Stimulated activated CD4-positive, alpha-beta T cell treated with anti-CD3 and anti-CD28 coated beads, Interleukin-15, amount 100 ng/mL, for 24 hours (primary cell): ENCODE measurements at regions not wholly inside any gene's neighbourhood (a gene's known extent, or its start where the extent isn't known, plus 50 kb on each side); places are given as distances from the start of the nearest gene placed in this dataset.

Experiments
- DNase-seq: peaks from one replicate; pipeline ENCODE4 v3.0.0-alpha.2; 2020

DNA sequence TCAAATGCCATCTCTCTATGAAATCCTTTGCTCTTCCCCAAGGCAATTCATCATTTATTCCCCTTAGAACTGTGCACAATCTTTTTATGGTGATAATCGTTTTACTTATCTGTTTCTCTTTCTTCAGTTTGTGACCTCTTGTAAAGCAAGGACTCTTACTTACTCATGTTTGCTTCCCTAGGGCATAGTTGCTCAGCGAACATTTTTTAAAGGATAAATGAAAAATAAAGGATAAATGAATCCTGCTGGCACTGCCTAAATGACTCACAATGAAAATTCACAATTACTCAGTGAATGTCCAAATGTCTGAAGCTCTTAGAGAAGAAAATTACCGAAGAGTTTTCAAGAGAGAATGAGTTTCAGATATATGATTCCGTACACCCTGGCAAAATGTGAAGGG is 671.7 kb downstream of the CDH11 start:
- DNase-seq, result no peak

DNA sequence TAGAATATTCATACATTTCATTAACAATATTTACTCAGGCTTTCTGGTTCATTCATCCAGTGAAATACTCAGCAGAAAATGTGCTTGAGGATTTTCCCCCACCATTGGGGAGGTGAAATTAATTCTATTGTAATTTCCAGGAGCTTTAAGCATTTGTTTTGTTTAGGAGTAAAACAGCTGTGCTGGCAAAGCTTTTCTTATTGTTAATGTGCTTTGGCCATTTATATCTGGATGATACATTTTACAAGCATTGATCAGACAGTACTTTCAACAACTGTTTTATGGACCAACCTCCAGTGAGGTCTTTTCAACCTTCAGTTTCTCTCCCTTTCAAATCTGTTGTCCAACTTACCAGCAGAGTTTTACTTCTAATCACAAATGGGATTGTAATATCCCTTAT is 672.4 kb downstream of the CDH11 start:
- DNase-seq, result no peak

DNA sequence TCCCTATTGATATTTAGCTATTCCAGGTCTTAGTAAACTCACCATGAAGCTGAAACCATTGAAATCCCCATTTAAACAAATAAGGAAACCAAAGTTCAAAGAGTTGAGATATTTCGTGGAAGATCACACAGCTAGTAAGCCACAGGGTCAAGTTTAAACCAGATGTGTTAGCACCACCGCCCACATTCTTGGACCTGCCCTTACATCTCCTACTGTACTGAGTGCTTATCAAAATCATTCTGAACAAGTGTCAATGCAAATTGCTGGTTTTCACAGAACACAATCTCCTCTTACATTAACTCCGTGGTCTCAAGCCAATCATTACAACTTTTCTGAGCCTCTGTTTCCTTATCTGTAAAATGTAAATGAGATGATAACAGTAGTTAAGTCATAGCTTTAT is 676.2 kb downstream of the CDH11 start:
- no peak for DNase-seq

DNA sequence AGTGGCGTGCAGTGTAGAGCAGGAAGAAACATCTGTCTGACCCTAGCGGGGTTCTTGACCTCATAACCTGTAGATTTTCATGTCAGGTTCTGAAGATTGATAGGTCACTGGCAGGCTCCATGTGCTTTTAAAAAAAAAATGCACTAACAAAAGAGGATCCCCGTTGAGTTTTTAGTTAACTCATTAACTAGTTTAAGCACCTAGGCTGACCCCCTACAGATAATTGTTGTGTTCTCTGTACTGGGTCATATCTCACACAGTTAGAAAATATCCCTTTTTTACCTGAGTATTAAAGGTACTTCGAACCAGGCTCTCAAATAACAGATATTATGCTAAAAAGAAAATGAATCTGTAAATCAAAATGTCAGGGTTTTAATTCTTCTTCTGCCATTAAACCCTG is 676.6 kb downstream of the CDH11 start:
- no peak for DNase-seq

DNA sequence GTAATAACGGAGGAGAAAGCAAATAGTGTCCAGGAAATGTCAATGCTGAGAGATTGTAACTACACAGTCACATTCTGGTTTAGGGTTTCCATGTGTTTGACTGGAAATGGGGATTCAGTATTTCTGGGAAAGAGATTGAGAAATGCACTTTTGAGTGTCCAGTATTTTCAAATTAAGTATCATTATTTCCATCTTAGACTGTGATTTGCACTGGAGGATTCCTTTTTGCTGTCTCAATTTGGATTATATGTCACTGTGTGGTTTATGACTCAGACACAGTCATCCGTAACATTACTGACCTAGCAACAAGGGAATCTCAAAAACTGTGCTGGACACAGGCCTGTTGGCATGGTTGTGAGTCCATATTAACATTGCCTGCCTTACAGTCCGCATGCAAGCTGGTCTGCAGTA is 681.4 kb downstream of the CDH11 start:
- no peak for DNase-seq

DNA sequence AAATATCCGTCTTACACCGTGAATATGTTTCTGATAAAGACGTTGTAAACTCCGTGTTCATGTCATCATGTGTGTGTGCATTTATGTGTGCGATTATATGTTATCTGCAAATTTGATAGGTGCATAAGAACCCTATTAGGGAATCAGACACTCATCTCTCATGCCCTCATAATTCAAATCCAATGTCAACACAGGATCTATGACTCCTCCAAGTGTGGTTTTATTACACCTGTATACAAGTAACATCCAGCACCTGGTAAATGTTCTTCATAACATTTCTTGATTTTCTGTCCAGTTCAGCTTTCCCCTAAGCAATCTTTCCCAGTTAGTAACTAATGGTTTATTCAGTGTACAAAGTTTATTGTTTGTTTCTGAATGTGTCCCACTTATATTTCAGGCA is 681.9 kb downstream of the CDH11 start:
- DNase-seq, result no peak

DNA sequence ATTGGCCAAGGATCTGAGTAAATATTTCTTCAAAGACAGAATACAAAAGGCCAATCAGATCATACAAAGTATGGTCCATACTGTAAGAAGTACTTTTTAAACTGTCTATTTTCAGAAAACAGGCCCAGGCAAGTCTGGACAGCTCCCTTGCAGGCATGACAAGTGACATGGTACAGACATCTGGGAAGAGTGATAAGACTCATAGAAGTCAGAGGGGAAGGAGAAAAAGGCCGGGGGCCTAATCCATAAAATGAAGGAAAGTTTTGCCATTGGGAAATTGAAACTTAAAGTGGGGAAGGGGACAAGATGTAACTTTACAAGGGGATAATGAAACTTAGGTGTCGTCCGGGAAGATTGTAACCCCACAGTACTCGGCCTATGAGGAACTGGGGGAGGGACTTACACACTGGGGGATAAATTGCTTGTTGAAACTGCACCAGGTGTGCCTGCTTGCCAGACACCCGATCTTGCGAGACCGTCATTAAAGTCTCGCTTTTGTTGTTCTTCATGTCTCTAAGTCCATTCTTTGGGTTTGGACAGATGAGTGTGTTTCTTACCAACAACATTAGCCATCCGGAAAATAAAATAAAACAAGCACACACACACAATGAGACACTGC is 684.0 kb downstream of the CDH11 start:
- no peak for DNase-seq

DNA sequence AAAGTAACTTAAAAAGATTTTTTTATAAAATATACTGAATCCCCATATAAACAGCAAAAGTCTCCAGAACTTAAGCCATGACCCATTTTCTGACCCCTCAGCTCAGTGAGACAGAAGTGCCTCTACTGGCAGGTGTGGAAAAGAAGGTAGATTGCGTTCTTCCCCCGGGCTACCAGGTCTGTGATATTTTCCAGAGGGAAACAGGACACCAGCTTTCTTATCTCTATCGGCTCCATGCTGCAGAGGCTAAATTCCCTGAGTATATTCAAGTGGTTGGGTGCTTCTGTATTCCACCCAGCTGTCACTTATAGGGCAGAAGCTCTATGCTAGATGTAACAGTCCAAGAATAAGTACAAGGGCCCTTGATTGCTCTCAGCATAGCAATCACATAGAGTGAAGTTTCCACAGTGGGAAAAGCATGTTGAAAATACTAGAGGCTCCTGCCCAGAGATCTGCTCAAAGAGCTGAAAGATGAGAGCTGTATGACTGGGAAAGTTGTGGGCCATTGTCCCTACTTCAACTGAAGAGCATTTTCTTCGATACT is 687.3 kb downstream of the CDH11 start:
- DNase-seq, result no peak

DNA sequence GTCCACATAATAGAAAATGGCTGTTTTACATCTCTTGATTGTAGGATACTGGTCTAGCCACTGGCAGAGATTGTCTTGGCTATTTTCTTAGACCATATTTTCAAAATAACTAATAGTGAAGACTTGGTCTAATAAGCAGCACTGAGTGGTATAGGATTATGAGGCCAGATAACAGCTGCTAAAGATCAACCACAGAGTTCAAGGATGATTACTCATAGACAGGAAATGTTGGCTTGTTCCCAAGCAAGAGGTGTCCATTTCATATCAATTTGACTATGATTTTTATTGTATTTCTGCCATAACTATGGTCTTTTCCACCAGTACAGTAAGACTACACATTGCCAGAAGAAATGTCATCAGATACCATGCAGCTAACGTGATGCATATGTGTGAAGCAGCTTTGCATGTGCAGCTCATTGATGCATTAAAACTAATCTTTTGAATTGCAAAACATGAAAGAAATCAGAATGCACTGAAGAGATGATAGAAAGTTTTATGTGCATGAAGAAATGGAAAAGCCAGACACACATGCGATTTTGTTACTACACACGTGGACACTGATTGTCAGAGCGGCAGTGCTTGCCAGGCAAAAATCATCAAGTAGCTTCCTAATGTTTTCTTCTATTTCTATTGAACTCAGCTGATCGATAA is 693.3 kb downstream of the CDH11 start:
- no peak for DNase-seq

DNA sequence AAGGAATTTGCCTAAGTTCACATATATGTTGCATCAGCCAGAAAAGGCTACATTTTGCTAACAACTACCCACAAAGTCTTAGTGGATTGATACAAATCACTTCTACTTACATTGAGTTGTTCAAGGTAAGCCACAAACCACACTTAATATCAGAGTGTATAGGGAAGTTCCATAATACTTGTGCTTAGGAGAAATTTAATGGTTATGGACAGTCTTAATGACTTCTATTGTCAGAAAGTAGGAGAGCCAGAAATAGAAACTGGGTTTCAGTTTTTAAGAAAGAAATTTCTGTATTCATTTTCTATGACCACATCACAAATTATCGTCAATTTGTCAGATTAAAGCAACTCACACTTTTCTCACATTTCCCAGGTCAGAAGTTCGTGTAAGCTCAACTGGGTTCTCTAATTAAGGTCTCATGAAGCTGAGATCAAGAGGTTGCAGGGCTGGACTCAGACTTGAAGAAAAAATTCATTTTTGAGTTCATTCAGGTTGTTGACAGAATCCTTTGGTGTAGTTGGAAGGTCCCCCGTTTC is 695.7 kb downstream of the CDH11 start:
- no peak for DNase-seq

DNA sequence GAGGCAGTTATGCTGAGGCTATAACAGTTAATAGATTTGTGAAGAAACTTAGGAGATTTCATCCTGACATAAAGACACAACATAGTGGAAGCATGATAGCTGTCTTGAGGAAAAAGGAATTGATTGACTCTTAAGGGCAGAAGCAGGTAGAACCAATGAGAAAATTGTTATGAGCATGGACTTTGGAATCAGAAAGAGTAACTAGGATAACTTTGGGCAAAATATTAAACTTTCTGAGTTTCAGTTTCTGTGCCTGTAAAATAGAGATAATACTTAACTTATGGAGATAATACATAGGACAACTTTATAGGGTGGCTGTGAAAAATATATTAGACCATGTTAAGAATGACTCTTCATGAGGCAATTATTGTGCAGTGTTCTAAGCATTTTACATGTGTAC is 696.5 kb downstream of the CDH11 start:
- DNase-seq, result no peak

DNA sequence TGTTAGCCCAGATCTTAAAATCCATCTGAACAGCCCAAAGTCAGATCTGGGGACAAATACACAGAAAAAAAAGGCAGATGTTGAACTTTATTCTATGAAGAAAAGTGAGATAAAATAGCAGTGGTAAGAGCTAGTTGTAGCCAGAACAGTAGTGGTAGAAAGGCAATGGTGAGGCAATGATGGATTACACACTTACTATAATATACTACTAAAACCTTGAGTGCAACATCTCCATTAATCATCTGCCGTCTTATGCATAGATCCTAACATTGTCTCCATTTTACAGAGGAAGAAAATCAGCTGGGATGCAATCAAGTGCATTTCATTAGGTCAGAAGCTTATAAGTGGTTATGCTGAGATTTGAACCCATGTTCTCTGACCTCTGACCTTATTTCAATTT is 699.6 kb downstream of the CDH11 start:
- DNase-seq, result no peak

DNA sequence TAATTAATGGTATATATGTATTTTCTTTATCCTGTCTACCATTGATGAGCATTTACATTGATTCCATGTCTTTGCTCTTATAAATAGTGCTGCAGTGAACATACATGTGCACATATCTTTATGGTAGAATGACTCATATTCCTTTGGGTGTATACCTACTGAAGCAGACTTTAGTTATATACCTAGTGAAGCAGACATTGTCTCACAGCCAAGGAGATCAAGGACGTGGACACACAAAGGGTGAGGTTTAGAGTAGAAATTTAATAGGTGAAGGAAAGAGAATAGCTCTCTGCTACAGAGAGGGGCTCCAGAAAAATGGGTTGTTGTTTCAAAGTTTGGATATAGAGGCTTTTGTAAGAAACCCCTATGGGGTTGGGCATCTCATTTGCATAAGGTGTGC is 700.3 kb downstream of the CDH11 start:
- no peak for DNase-seq

DNA sequence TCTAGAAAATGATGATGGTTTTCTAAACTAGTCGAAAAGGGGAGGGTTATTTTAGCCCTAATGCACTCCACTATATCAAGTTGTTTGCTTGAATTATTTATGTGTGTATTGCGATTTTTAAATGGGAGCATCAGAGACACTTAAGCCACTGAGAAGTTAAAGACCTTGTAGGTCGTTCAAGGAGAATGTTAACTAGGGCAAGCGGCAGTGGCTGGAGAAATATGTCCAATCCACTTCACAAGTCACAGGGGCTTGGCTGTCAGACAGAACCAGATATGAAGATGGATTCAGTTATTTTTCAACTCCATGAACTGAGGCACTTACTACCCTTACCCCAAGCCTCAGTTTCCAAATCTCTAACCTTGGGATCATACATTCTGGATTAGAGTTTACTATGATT is 702.0 kb downstream of the CDH11 start:
- no peak for DNase-seq

DNA sequence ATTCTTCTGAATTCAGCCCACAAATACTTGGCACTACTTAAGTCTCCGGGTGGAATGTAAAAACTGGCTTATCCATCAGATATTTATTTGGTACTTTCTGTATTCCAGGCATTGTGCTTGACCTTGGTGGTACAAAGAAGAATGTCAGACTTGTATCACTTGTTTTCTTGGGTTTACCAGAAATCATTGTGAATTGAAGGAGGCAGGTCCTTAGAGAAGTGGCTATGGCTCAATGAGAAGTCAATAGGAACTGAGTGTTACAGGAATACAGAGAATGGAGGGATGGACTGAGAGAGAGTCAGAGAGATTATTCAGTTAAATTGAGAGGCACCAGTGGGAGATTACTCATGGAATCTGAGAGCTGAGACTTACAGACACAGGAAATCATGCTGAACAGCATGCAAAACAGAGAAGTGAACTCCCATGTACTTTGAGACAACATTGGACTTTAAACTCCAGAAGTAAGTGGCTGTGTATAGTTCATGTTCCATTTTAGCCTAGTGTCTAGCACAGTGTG is 704.1 kb downstream of the CDH11 start:
- no peak for DNase-seq

DNA sequence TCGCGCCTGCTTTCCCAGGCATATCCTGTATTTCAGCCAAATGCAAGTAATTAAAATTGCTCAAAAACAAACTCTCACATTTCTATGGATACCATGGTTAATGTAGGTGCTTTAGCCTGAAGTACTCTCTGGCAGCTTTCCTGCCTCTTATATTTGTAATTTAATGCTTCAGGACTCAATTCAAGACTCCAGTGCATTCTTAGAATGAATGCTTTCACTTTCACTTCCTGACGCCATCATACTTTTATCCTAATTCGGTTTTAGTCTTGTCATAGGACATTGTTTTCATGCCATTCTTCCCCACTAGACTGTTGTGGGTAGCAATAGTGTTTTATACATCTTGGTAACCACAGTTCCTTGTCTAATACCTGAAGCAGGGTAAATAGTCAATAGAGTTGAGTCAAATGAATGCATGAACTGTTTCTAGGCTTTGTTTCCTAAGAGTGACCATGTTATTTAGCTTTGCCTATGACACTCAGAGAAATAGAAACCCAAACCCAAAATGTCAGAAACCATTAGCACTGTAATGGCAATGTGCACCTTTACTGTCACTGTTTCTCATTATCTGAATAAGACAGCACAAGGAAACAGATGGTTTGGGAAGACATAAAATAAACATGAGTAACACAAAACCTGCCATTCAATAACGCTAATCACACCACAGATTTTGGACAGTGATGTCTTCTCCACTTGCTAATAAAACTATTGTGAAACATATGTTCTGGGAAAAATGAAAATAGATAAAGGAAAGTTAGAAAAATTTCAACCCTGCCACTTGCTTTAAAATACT is 705.5 kb downstream of the CDH11 start:
- DNase-seq, result no peak

DNA sequence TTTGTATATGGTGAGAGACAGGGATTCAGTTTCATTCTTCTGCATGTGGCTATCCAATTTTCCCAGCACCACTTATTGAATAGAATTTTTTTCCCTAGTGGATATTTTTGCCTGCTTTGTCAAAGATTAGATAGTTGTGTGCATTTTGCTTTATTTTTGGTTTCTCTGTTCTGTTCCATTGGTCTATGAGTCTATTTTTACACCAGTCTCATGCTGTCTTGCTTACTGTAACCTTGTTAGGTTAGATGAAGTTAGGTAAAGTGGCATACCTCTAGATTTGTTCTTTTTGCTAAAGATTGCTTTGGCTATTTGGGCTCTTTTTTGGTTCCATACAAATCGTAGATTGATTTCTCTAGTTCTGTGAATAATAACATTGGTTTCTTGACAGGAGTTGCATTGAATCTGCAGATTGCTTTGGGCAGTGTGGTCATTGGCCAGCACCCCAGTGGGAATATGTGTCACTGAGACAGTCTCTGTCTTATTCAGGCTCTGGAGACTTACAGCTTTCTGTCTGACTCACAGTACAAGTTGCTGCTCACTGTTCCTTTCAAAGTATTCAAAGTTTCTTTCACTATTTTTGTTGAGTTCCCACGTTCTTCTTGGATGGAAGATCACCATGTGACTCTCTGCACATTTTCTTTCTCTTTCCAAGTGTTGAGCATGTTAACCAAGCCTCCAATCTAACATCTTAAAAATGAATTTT is 709.1 kb downstream of the CDH11 start:
- DNase-seq, result no peak

DNA sequence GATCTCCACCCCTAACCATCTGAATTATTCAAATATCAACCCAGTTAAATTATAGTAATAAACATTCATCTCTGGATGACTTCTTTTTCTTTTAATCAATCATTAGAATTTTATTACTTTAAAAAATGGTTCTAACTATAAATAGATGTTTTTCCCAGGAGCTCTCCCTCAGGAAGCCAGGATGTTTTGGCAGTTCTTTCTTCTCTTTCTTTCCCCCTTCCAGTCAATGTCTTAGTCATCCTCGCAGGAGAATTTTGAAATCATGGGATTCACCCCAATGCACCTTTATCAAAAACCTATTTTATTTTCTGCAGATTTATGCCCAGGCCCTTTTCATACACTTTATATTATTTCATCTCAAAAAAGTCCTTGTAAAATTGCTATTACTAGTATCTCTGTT is 711.6 kb downstream of the CDH11 start:
- no peak for DNase-seq

DNA sequence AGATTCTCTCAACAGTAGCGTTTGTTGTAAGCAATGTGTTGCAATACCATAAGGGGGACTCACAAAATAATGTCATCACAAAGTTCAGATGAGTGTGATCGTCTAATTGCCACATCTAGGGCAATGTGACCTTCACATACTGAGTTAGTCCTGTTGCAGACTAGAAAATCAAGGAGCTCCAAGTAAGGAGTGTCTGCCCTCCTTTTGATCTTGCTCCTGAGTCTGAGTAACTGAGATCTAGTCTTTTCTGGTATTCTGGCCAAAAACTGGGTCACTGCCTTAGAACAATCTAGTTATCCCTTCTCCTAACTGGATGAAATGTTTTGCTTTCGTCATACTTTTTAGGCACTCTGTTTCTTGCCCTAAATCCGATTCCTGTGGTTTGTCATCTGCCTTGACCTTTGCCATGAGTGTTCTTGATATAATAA is 712.1 kb downstream of the CDH11 start:
- no peak for DNase-seq

DNA sequence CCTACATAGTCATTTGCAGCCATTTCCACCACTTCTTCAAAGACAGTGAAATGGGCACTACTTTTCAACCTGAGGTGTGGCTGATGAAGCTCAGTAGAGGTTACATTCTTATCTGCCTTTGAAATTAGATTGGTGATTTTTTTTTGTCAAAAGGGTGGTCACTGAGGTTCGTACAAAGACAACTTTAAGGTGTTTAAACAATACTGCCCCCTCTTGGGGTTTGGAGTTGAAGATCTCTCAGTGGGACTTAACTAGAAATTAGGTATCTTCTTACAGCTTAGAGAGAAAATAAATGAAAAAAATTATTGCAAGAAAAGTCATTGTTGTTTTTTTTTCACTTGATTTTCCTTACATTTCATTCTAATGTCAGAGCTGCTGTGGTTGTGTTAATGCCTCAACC is 713.2 kb downstream of the CDH11 start:
- DNase-seq, result no peak

DNA sequence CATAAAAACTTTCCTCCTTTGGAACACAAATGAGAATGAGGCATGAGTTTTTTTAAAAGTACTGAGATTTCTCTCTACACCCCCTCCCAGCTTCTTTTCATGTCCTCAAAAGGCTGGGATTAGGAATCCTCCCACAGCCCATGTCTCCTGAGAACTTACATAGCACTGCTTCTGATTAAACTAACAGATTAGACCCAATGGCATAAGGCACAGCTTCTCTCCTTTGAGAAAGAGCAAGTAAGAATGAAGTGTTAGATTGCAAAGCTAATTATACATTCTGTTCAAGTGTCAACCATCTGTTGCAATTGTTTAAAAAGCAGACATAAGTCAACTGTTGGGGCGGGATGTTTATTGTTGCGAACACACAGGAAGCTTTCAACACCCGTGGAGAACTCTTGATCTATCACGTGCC is 715.1 kb downstream of the CDH11 start:
- no peak for DNase-seq

DNA sequence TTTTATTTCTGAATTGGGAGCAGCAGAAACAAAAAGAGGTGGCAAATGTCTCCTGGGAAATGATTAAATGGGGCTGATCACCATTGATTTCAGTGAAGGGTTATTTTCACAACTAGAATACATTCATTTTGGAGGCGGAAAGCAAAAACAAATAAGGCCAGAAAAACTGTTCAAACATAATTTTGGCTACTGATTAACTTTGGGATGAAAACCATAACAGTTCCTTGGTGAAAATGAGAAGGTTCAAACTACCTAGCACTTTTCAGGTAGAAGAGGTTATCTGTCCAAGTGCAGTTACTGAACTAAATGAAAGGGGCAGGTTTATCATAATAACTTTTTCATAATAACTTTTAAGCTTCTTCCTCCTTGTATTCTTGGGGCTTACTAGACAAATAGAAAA is 718.5 kb downstream of the CDH11 start:
- no peak for DNase-seq

DNA sequence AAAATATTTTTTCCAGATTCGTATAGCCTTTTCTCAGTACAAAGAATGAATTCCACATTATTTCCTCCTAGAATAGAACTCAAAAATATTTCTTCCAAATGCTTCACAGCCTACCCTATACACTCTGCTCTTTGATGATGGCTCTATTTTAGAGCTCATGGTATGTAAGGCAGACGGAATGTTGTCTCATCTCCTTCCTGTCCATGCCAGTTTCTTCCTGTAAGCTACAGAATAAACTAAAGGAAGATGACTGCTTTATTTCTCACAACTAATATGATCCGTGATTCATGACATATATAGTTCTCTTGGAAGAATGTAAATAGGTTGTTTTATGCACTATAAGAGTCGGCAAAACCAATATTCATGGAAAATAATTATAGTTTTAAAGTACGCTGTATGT is 723.1 kb downstream of the CDH11 start:
- DNase-seq, result no peak
